ENCODE measurements at regions not wholly inside any gene's neighbourhood (a gene's known extent, or its start where the extent isn't known, plus 50 kb on each side); places are given as distances from the start of the nearest gene placed in this dataset.

- no peak for TF ChIP-seq CTCF (IDR thresholded peaks at IDR 0.05)
- TF ChIP-seq POLR2A (IDR thresholded peaks at IDR 0.05), result no peak
- TF ChIP-seq EP300 (IDR thresholded peaks at IDR 0.05), result no peak
Observed at GRCh38 chr2:163990101-163990500, 254.3 kb upstream of the FIGN start.
